Thyroid gland (tissue), 4 donors: ENCODE measurements at regions not wholly inside any gene's neighbourhood (a gene's known extent, or its start where the extent isn't known, plus 50 kb on each side); places are given as distances from the start of the nearest gene placed in this dataset.

Experiments
- DNase-seq, 2 donors: peaks; one replicate each; pipeline ENCODE4 v3.0.0-alpha.2; 2019
- H3K27ac ChIP-seq, 3 donors: fragments of 200-600 bp; sonication (generic); 1 replicate in 2 of 3; 2 replicates in 1 of 3; pipeline ENCODE4 v1.5.1; 2016 to 2019; ENCODE audit warnings: mild to moderate bottlenecking in 1 of 3, moderate library complexity in 1 of 3
- H3K27me3 ChIP-seq: fragments of 200-600 bp; sonication (generic); one replicate; pipeline ENCODE4 v1.5.1; 2019
- H3K36me3 ChIP-seq, 2 donors: fragments of 200-600 bp; sonication (generic); one replicate each; pipeline ENCODE4 v1.5.1; 2016 to 2019
- H3K4me1 ChIP-seq, 2 donors: fragments of 200-600 bp; sonication (generic); one replicate each; pipeline ENCODE4 v1.5.1; 2017 to 2019
- H3K4me3 ChIP-seq, 3 donors: fragments of 200-600 bp; sonication (generic); replicated peaks in 1 of 3; 1 replicate in 2 of 3; 2 replicates in 1 of 3; pipeline ENCODE4 v1.5.1; 2016; ENCODE audit warnings: mild to moderate bottlenecking in 1 of 3
- H3K9me3 ChIP-seq: fragments of 200-600 bp; sonication (generic); one replicate; pipeline ENCODE4 v1.5.1; 2017
- POLR2A ChIP-seq, 2 donors: fragments of 450-650 bp; IDR thresholded peaks; one replicate each; pipeline ENCODE4 v1.6.1; 2017; ENCODE audit warnings: antibody characterized with exemption in 2 of 2, mild to moderate bottlenecking in 2 of 2, moderate library complexity in 1 of 2
- WGBS, 2 donors: methylation state at CpG; one replicate each; pipeline ENCODE4 v1.1.5; 2017; 5-methylcytosine and 5-hydroxymethylcytosine counted together
- intact Hi-C: fragments of 100-400 bp; cut with DNase I; formaldehyde crosslinking; loops from one replicate; pipeline ENCODE4 v1.15.1; 2023
- TF ChIP-seq, protein P1 (sequence below), 6 experiments: fragments of 200-600 bp in 3 of 6; fragments of 450-650 bp in 3 of 6; sonication (generic) in 3 of 6; IDR thresholded peaks; one replicate each; pipeline ENCODE4 v1.5.1; 2016 to 2019; ENCODE audit warnings: antibody characterized with exemption in 6 of 6, mild to moderate bottlenecking in 2 of 6, inconsistent platforms in 1 of 6, moderate library complexity in 1 of 6

DNA sequence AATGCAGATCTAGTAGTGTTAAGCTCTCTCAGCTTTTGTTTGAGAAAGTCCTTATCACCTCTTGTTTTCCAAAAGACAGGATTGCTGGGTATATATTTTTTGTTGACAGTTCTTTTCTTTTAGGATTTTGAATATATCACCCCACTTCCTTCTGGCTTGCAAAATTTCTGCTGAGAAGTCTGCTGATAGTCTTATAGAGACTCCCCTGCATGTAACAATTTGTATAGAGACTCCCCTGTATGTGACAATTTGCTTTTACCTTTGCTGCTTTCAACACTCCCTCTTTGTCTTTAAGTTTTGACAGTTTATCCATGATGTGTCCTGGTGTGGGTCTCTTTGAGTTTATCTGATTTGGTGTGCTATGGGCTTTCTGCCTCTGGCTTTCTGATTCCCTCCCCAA, 115.0 kb upstream of the CCDC85A start:
- DNase-seq, result no peak
- Histone ChIP-seq H3K27me3 (no peaks in the 10 kb centered on the region), H3K4me1 (no peaks in the 10 kb centered on the region), H3K4me3 (no peak overlapping the region), H3K9me3 (no peaks in the 10 kb centered on the region), H3K27ac (no peak overlapping the region), H3K36me3 (no peaks in the 10 kb centered on the region)
- intact Hi-C loops, result no loop called here
- TF ChIP-seq, protein P1, sequence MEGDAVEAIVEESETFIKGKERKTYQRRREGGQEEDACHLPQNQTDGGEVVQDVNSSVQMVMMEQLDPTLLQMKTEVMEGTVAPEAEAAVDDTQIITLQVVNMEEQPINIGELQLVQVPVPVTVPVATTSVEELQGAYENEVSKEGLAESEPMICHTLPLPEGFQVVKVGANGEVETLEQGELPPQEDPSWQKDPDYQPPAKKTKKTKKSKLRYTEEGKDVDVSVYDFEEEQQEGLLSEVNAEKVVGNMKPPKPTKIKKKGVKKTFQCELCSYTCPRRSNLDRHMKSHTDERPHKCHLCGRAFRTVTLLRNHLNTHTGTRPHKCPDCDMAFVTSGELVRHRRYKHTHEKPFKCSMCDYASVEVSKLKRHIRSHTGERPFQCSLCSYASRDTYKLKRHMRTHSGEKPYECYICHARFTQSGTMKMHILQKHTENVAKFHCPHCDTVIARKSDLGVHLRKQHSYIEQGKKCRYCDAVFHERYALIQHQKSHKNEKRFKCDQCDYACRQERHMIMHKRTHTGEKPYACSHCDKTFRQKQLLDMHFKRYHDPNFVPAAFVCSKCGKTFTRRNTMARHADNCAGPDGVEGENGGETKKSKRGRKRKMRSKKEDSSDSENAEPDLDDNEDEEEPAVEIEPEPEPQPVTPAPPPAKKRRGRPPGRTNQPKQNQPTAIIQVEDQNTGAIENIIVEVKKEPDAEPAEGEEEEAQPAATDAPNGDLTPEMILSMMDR (IDR thresholded peaks at IDR 0.05), result no peak
- no peak for TF ChIP-seq POLR2A (IDR thresholded peaks at IDR 0.05)

DNA sequence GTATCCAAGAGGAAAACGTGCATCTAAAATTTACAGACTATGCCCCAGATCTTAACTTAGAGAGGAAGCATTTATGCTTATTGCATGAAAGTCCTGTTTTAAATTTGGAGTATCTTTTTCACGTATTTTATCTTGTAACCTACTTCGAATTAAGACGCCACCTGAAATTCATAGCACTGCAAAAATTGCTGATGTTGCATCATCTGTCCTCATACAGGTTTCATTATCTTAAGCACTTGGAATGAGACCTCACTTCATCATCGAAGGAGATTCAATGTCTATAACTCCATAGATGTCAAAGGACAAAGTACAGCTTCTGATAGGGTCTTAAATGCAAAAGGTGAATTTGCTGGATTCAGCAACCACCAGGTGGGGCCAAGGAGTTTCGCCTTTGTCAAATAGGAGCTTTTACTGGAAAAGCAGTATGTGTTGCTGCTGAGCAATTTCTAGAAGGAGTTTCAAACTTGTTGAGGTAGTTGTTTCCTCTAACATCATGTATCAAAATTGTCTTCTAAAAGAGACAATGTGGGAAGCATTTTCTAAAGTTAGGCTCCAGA, 106.4 kb upstream of the CCDC85A start:
- Histone ChIP-seq H3K27me3 (no peaks in the 10 kb centered on the region), H3K36me3 (no peaks in the 10 kb centered on the region), H3K9me3 (no peaks in the 10 kb centered on the region), H3K27ac (no peak overlapping the region), H3K4me3 (no peak overlapping the region), H3K4me1 (no peaks in the 10 kb centered on the region)
- intact Hi-C loops, result no loop called here
- DNase-seq, result peak; percentile 29 to 43
- 70 to 75% methylated on average over 6 of the region's 6 CpGs for WGBS, 2 donors
- TF ChIP-seq, protein P1 (IDR thresholded peaks at IDR 0.05), result peak in 4 of 6 experiments; percentile 28 to 54 (median 46)
- TF ChIP-seq POLR2A (IDR thresholded peaks at IDR 0.05), result no peak

DNA sequence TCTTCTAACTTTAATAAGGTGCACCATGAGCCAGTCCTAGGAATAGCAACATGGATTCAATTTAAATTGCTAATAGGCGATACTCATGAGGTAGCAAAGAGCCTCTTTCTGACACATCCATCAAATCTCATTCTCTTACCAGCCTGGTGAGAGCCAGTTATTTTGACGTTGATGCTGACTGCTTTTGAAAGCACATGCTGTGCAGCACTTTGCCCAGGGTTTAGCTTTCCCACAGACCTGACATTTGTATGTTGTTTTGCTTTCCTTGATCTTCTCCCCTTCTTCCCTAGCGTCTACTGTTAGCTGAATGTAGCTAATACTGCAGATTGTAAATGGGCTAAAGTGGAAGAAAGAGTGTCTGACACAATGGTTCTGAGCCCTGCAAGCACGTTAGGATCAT, 101.1 kb upstream of the CCDC85A start:
- no peaks in the 10 kb centered on the region for H3K27me3 ChIP-seq
- no peak overlapping the region for H3K4me3 ChIP-seq
- no peaks in the 10 kb centered on the region for H3K9me3 ChIP-seq
- no peak for TF ChIP-seq POLR2A (IDR thresholded peaks at IDR 0.05)
- TF ChIP-seq, protein P1 (IDR thresholded peaks at IDR 0.05), result no peak
- H3K4me1 ChIP-seq, result no peaks in the 10 kb centered on the region
- 74 to 78% methylated on average over 4 of the region's 4 CpGs for WGBS, 2 donors
- DNase-seq, result no peak
- H3K36me3 ChIP-seq, result no peaks in the 10 kb centered on the region
- H3K27ac ChIP-seq, result no peak overlapping the region
- intact Hi-C loops, result no loop called here

DNA sequence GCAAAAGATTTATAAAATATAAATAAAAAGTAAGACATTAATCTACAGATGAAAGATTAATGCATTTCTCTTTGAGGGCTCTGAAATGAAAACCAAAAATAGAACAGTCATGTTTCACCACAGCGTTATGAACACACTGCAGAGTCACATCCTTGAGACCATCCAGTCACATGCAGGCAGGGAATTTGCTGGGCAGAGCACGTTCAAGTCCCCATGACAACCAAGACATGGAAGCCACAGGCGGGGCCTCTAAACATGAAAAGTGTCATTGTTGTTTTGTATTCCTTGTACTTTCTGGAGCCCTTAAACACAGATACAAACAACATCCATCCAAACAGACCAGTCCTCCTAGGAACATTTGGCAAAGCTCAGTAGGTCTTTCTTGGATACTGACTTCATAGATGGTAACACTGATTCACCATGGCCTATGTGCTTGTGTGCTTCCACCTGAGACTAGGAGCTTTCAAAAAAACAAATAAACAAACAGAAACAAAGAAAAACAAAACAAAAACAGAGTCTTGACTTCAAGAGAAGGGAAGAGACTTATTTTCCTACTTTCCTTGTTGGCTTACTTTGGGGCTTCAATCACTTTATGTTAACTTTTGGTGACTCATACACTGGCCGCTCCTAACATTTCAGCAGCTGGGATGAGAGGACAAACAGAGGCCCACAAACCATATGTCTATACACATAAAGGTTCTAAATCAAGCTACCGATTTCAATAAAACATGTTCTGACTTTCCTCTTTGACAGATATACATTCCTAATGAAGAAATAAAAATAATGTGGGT, 99.5 kb upstream of the CCDC85A start:
- no peaks in the 10 kb centered on the region for H3K27me3 ChIP-seq
- no peak for DNase-seq
- no peaks in the 10 kb centered on the region for H3K36me3 ChIP-seq
- no peak for TF ChIP-seq POLR2A (IDR thresholded peaks at IDR 0.05)
- TF ChIP-seq, protein P1 (IDR thresholded peaks at IDR 0.05), result no peak
- no peaks in the 10 kb centered on the region for H3K9me3 ChIP-seq
- intact Hi-C loops, result no loop called here
- H3K4me1 ChIP-seq, result no peaks in the 10 kb centered on the region
- WGBS, 2 donors, result 74 to 82% methylated on average over 5 of the region's 5 CpGs
- no peak overlapping the region for H3K27ac ChIP-seq
- no peak overlapping the region for H3K4me3 ChIP-seq

DNA sequence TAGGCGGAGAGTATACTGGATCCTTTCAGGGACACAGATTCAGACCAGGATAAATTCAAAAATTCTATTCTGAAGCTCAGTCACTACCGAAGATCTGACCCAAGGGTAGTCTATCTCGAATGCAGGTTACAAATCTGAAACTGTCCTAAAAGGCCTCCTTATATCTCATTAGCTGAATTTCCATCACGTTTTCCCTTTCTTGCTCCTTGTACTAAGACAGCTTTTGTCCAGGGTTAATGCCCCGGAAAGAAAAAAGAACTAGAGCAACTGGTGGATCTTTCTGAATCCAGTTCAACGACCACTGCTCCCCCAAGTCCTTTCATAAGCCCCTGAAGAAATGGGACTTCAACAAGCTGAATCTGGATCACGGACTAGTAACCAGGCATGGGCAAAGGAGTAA, 97.5 kb upstream of the CCDC85A start:
- H3K27me3 ChIP-seq, result no peaks in the 10 kb centered on the region
- intact Hi-C loops, result no loop called here

More for the DNA sequence above, 97.5 kb upstream of the CCDC85A start:
- no peak overlapping the region for H3K4me3 ChIP-seq
- TF ChIP-seq POLR2A (IDR thresholded peaks at IDR 0.05), result no peak
- TF ChIP-seq, protein P1 (IDR thresholded peaks at IDR 0.05), result no peak
- no peaks in the 10 kb centered on the region for H3K9me3 ChIP-seq
- H3K4me1 ChIP-seq, result no peaks in the 10 kb centered on the region
- no peak overlapping the region for H3K27ac ChIP-seq
- WGBS, 2 donors, result 84 to 87% methylated on average over 7 of the region's 7 CpGs
- no peak for DNase-seq
- H3K36me3 ChIP-seq, result no peaks in the 10 kb centered on the region
